ENCODE measurements at regions not wholly inside any gene's neighbourhood (a gene's known extent, or its start where the extent isn't known, plus 50 kb on each side); places are given as distances from the start of the nearest gene placed in this dataset.

- H3K4me1 ChIP-seq: no peaks in the 10 kb centered on the region
- H3K4me3 ChIP-seq: no peak overlapping the region
- H3K27ac ChIP-seq: no peak overlapping the region
- no peak overlapping the region for H3K4me2 ChIP-seq
- no peaks in the 10 kb centered on the region for H3K36me3 ChIP-seq
- no peak overlapping the region for H3K9ac ChIP-seq
- no peak for TF ChIP-seq Cebpa-rat (IDR thresholded peaks at IDR 0.05)
- no peaks in the 10 kb centered on the region for H3K27me3 ChIP-seq
- H3K9me3 ChIP-seq: no peaks in the 10 kb centered on the region
- H4K20me1 ChIP-seq: no peaks in the 10 kb centered on the region
These were observed 67.7 kb upstream of the NR2F2 start for GRCh38 chr15:96262549-96263489.

DNA sequence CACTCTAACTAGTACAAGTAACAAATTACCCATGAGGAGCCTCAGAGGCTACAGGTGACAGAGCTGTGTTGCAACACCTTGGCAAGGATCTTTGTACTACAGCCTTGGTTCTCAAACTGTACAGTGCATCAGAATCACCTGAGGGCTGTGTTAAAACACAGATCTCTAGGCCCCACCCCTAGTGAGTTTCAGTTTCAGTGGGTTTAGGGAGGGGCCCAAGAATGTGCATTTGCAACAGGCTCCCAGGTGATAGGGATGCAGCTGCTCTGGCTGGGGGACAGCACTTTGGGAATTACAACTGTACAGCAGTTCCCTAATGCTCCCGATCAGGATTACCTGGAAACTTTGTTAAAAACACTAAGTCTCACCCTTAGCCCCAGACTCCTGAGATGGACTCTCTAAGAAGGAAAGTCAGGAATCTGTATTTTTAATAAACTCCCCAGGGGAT is 66.1 kb upstream of the NR2F2 start:
- H3K9me3 ChIP-seq: no peaks in the 10 kb centered on the region
- no peak for TF ChIP-seq Cebpa-rat (IDR thresholded peaks at IDR 0.05)
- no peaks in the 10 kb centered on the region for H3K27me3 ChIP-seq
- H3K4me1 ChIP-seq: no peaks in the 10 kb centered on the region
- H3K36me3 ChIP-seq: no peaks in the 10 kb centered on the region
- no peak overlapping the region for H3K4me3 ChIP-seq
- H3K27ac ChIP-seq: no peak overlapping the region
- H3K9ac ChIP-seq: no peak overlapping the region
- H4K20me1 ChIP-seq: no peaks in the 10 kb centered on the region
- H3K4me2 ChIP-seq: no peak overlapping the region

DNA sequence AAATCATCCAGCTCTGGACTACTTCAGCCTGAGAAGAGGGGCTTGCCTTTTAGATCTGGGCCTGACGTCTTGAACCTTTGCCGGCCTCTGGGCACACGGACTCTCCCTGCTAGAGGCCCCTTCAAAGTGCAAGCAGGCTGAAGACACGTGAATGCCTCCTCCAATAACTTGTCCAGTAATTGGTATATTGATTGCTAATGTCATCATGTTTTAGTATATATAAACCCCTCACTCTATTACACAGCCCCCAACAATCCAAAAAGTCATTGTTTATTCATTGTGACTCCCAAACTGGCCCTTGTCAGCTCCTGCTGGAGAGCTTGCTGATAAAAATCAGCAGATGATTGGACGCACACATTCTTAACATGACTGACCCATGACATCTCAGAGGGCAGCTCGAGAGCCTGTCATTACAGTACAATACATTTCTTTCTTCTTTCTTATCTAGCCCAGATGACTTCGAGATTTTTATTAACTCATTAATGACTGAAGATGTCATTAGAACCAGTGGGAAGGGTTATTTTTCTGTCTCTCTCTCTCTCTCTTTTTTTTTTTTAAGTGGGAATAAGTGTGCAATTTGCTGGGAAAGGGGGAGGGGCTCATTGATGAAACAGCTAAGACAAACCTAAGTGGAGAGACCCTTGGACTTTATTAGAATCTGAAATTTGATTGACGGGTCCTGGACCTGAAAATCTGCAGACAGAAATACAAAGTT is 65.5 kb upstream of the NR2F2 start:
- Histone ChIP-seq H3K4me1 (no peaks in the 10 kb centered on the region), H3K36me3 (no peaks in the 10 kb centered on the region), H3K4me3 (no peak overlapping the region), H4K20me1 (no peaks in the 10 kb centered on the region), H3K9me3 (no peaks in the 10 kb centered on the region), H3K4me2 (no peak overlapping the region), H3K27me3 (no peaks in the 10 kb centered on the region), H3K9ac (no peak overlapping the region), H3K27ac (no peak overlapping the region)
- TF ChIP-seq Cebpa-rat (IDR thresholded peaks at IDR 0.05): no peak

DNA sequence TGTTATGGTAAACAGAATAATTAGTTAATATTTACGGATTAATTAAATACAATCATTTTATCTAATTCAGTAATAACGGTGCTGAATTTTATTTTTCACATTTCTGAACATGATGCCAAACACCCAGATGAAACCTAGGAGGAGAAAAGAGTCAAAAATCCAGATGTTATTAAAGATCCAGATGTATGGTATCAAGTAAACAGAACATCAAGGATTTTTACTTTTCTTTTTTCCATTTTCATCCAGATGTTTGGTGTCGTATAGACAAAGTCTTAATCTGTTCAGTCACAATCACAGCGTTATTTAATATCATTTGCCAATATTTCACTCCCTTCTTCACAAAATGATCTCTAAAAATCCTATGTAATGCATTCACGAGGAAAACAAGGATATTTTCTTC is 64.0 kb upstream of the NR2F2 start:
- H3K4me1 ChIP-seq: no peaks in the 10 kb centered on the region
- H3K36me3 ChIP-seq: no peaks in the 10 kb centered on the region
- no peaks in the 10 kb centered on the region for H3K27me3 ChIP-seq
- H3K9me3 ChIP-seq: no peaks in the 10 kb centered on the region
- no peak overlapping the region for H3K9ac ChIP-seq
- H3K4me3 ChIP-seq: no peak overlapping the region
- no peak overlapping the region for H3K4me2 ChIP-seq
- no peak overlapping the region for H3K27ac ChIP-seq
- H4K20me1 ChIP-seq: no peaks in the 10 kb centered on the region
- no peak for TF ChIP-seq Cebpa-rat (IDR thresholded peaks at IDR 0.05)

GRCh38 chr15:96267463-96267862 is 63.0 kb upstream of the NR2F2 start:
- Histone ChIP-seq H3K4me2 (no peak overlapping the region), H3K27ac (no peak overlapping the region), H4K20me1 (no peaks in the 10 kb centered on the region), H3K9ac (no peak overlapping the region), H3K4me3 (no peak overlapping the region), H3K9me3 (no peaks in the 10 kb centered on the region), H3K27me3 (no peaks in the 10 kb centered on the region), H3K4me1 (no peaks in the 10 kb centered on the region), H3K36me3 (no peaks in the 10 kb centered on the region)
- no peak for TF ChIP-seq Cebpa-rat (IDR thresholded peaks at IDR 0.05)

DNA sequence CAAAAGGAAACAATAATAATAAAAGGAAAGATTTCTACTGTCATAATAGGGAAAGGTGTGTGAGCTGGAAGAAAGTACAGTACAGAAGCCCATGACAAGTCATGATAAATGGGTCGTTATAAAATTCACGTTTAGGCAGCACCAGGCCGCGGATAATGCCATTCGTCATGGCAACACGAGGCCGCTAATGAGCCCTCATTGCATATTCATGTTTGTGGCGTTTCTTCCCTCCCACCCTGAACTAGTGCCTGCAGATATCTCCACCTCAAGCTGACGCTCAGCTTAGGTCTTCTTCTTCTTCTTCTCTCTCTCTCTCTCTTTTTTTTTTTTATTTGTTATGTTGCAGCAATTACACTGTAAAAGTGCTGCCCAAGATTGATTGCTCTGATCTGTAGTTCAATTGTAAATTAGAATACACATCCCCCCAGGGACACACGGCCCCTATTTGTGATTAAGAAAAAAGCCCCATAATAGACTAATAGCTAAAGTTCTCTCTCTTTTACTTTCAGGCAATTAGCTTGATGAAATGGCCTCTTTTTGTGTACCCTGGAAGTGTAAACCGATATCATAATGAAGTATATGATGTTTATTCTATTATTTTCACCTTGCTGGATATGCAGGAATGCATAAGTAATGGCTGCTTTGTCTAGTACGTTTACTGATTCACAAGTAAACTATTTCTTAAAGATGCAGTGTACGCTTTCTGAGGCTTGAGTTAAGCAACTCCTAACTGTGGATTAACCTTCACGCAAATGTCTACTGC is 61.9 kb upstream of the NR2F2 start:
- no peak for TF ChIP-seq Cebpa-rat (IDR thresholded peaks at IDR 0.05)
- no peaks in the 10 kb centered on the region for H3K4me1 ChIP-seq
- no peaks in the 10 kb centered on the region for H3K9me3 ChIP-seq
- H3K4me3 ChIP-seq: no peak overlapping the region
- H3K27me3 ChIP-seq: no peaks in the 10 kb centered on the region
- no peak overlapping the region for H3K27ac ChIP-seq
- H3K9ac ChIP-seq: no peak overlapping the region
- H4K20me1 ChIP-seq: no peaks in the 10 kb centered on the region
- no peaks in the 10 kb centered on the region for H3K36me3 ChIP-seq
- no peak overlapping the region for H3K4me2 ChIP-seq

DNA sequence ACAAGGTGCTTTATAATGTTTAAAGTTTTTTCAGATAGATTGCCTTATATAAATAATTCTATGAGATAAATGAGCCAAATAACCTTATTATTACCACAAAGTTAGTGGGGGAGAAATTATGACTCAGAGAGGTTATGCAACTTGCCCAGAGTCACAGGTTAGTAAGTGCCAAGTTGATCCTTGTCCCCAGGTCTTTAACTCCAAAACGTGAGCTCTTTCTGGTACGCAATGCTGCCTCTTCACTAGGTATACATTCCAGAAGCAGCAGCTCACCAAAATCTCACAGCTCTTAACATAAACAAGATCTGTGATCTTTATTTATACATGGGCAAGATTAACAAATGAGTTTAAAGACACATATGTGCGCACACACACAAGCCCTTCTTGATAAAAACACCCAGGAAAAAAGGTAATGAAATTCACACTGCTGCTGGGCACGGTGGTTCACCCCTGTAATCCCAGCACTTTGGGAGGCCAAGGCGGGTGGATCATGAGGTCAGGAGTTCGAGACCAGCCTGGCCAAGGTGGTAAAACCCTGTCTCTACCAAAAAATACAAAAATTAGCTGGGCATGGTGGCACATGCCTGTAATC is 59.8 kb upstream of the NR2F2 start:
- no peaks in the 10 kb centered on the region for H3K36me3 ChIP-seq
- no peak for TF ChIP-seq Cebpa-rat (IDR thresholded peaks at IDR 0.05)
- H4K20me1 ChIP-seq: no peaks in the 10 kb centered on the region
- no peak overlapping the region for H3K27ac ChIP-seq
- H3K4me3 ChIP-seq: no peak overlapping the region
- H3K9me3 ChIP-seq: no peaks in the 10 kb centered on the region
- no peaks in the 10 kb centered on the region for H3K4me1 ChIP-seq
- H3K4me2 ChIP-seq: no peak overlapping the region
- no peak overlapping the region for H3K9ac ChIP-seq
- no peaks in the 10 kb centered on the region for H3K27me3 ChIP-seq

- Histone ChIP-seq H3K4me2 (no peak overlapping the region), H3K4me1 (no peaks in the 10 kb centered on the region), H3K27me3 (no peaks in the 10 kb centered on the region), H3K27ac (no peak overlapping the region), H3K4me3 (no peak overlapping the region), H3K36me3 (no peaks in the 10 kb centered on the region), H4K20me1 (no peaks in the 10 kb centered on the region), H3K9ac (no peak overlapping the region), H3K9me3 (no peaks in the 10 kb centered on the region)
- no peak for TF ChIP-seq Cebpa-rat (IDR thresholded peaks at IDR 0.05)
These were observed 58.1 kb upstream of the NR2F2 start for GRCh38 chr15:96272427-96272826.

- H4K20me1 ChIP-seq: no peaks in the 10 kb centered on the region
- H3K9ac ChIP-seq: no peak overlapping the region
- no peaks in the 10 kb centered on the region for H3K4me1 ChIP-seq
- no peak for TF ChIP-seq Cebpa-rat (IDR thresholded peaks at IDR 0.05)
- no peak overlapping the region for H3K27ac ChIP-seq
- no peaks in the 10 kb centered on the region for H3K27me3 ChIP-seq
- H3K4me2 ChIP-seq: no peak overlapping the region
- H3K9me3 ChIP-seq: no peaks in the 10 kb centered on the region
- no peaks in the 10 kb centered on the region for H3K36me3 ChIP-seq
- no peak overlapping the region for H3K4me3 ChIP-seq
These were observed 57.0 kb upstream of the NR2F2 start for GRCh38 chr15:96273317-96274086.

Data from BLaER1 (cell line).